ENCODE measurements at regions not wholly inside any gene's neighbourhood (a gene's known extent, or its start where the extent isn't known, plus 50 kb on each side); places are given as distances from the start of the nearest gene placed in this dataset.

DNA sequence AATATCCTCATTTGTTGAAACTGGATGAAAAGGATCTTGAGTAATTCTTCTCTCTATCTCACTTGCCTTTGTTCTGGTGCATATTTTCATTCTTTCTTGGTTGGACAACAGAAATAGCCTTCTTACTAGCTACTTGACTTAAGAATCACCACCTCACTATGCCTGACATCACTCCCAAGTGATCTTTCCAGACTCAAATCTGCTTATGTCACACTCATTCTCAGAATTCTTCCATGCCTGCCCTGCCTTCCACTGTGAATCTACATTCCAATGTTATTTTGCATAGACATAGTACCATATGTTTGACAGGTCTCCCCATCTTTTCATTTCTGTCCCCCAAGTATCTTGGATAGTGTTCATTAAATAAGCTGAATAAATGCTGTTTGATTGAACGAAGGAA, 78.5 kb upstream of the DPYD start:
- DNase-seq: no peak
- H3K4me2 ChIP-seq (replicated peaks; ENCODE audit: extremely low read depth, low read length, poor library complexity, severe bottlenecking): no peak overlapping the region
- H3K27ac Mint-ChIP-seq: no peak overlapping the region
- TF ChIP-seq, protein P1, sequence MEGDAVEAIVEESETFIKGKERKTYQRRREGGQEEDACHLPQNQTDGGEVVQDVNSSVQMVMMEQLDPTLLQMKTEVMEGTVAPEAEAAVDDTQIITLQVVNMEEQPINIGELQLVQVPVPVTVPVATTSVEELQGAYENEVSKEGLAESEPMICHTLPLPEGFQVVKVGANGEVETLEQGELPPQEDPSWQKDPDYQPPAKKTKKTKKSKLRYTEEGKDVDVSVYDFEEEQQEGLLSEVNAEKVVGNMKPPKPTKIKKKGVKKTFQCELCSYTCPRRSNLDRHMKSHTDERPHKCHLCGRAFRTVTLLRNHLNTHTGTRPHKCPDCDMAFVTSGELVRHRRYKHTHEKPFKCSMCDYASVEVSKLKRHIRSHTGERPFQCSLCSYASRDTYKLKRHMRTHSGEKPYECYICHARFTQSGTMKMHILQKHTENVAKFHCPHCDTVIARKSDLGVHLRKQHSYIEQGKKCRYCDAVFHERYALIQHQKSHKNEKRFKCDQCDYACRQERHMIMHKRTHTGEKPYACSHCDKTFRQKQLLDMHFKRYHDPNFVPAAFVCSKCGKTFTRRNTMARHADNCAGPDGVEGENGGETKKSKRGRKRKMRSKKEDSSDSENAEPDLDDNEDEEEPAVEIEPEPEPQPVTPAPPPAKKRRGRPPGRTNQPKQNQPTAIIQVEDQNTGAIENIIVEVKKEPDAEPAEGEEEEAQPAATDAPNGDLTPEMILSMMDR (IDR thresholded peaks at IDR 0.05): no peak
- no peak overlapping the region for H2AFZ ChIP-seq (ENCODE audit: insufficient read depth, low read depth, low read length, poor library complexity, severe bottlenecking)
- no peaks in the 10 kb centered on the region for H3K9me3 Mint-ChIP-seq
- no peaks in the 10 kb centered on the region for H3K27me3 ChIP-seq (ENCODE audit: control insufficient read depth in 2 of 2, insufficient read depth in 2 of 2, low read length in 2 of 2)
- H3K9ac ChIP-seq (ENCODE audit: insufficient read depth, low read length, poor library complexity, severe bottlenecking): no peak overlapping the region
- no peaks in the 10 kb centered on the region for H3K9me3 ChIP-seq (replicated peaks in 1 of 2; ENCODE audit: control insufficient read depth in 1 of 2, insufficient read depth in 1 of 2, low read length in 2 of 2)
- intact Hi-C loops (cut with micrococcal nuclease): no loop called here
- no peak overlapping the region for H3K4me3 ChIP-seq (replicated peaks in 1 of 3; ENCODE audit: low read depth in 2 of 3, low read length in 3 of 3)
- H3K36me3 ChIP-seq (replicated peaks in 1 of 2; ENCODE audit: control insufficient read depth in 1 of 2, insufficient read depth in 2 of 2, low read length in 2 of 2): no peaks in the 10 kb centered on the region
- H3K79me2 ChIP-seq (ENCODE audit: insufficient read depth, low read length): no peaks in the 10 kb centered on the region
- no peaks in the 10 kb centered on the region for H4K20me1 ChIP-seq (ENCODE audit: insufficient read depth, low read length)
- H3K4me1 ChIP-seq (ENCODE audit: control insufficient read depth in 1 of 2, insufficient read depth in 2 of 2, low read length in 2 of 2): no peaks in the 10 kb centered on the region
- H3K36me3 Mint-ChIP-seq: no peaks in the 10 kb centered on the region
- H3K27ac ChIP-seq (ENCODE audit: low read depth in 1 of 2, low read length in 2 of 2): no peak overlapping the region
- no peaks in the 10 kb centered on the region for H3K4me1 Mint-ChIP-seq
- no peak overlapping the region for H3K4me3 Mint-ChIP-seq
- peaks cover 0 to 1% (median 0%) of the 10 kb centered on the region in 3 donors for H3K27me3 Mint-ChIP-seq (ENCODE audit: low read depth in 3 of 3)
- WGBS (ENCODE audit: insufficient coverage): 86% methylated on average over 1 of the region's 1 CpG

DNA sequence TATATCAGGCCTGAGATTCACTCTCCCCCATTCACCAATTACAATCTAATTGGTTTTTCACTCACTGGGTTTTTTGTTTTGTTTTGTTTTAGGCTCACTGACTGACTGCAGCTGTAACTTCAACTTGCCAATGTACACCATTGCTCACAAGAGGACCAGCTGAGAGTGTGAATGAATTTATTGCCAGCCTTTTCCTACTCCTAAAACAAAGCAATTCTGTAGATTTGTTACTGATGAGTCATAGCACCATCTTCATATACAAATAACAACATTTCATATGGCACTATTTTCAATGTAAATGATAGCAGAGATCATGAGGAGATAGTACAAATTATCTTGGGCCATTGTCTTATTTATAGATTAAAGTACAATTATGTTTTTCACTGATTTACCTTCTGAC, 76.0 kb upstream of the DPYD start:
- Histone ChIP-seq H3K27ac (ENCODE audit: low read depth in 1 of 2, low read length in 2 of 2) (no peak overlapping the region), H3K27me3 (ENCODE audit: control insufficient read depth in 2 of 2, insufficient read depth in 2 of 2, low read length in 2 of 2) (no peaks in the 10 kb centered on the region), H3K9ac (ENCODE audit: insufficient read depth, low read length, poor library complexity, severe bottlenecking) (no peak overlapping the region), H3K4me1 (ENCODE audit: control insufficient read depth in 1 of 2, insufficient read depth in 2 of 2, low read length in 2 of 2) (no peaks in the 10 kb centered on the region), H3K4me2 (replicated peaks; ENCODE audit: extremely low read depth, low read length, poor library complexity, severe bottlenecking) (no peak overlapping the region), H3K4me3 (replicated peaks in 1 of 3; ENCODE audit: low read depth in 2 of 3, low read length in 3 of 3) (no peak overlapping the region), H2AFZ (ENCODE audit: insufficient read depth, low read depth, low read length, poor library complexity, severe bottlenecking) (no peak overlapping the region), H3K9me3 (replicated peaks in 1 of 2; ENCODE audit: control insufficient read depth in 1 of 2, insufficient read depth in 1 of 2, low read length in 2 of 2) (no peaks in the 10 kb centered on the region), H4K20me1 (ENCODE audit: insufficient read depth, low read length) (no peaks in the 10 kb centered on the region), H3K36me3 (replicated peaks in 1 of 2; ENCODE audit: control insufficient read depth in 1 of 2, insufficient read depth in 2 of 2, low read length in 2 of 2) (no peaks in the 10 kb centered on the region), H3K79me2 (ENCODE audit: insufficient read depth, low read length) (no peaks in the 10 kb centered on the region)
- H3K36me3 Mint-ChIP-seq: no peaks in the 10 kb centered on the region
- DNase-seq: no peak
- TF ChIP-seq, protein P1 (IDR thresholded peaks at IDR 0.05): no peak
- H3K4me3 Mint-ChIP-seq: no peak overlapping the region
- no peaks in the 10 kb centered on the region for H3K9me3 Mint-ChIP-seq
- no peaks in the 10 kb centered on the region for H3K4me1 Mint-ChIP-seq
- intact Hi-C loops (cut with micrococcal nuclease): no loop called here
- no peak overlapping the region for H3K27ac Mint-ChIP-seq
- H3K27me3 Mint-ChIP-seq (ENCODE audit: low read depth in 3 of 3): peaks cover 0 to 2% (median 2%) of the 10 kb centered on the region in 3 donors
